Activated naive CD8-positive, alpha-beta T cell treated with anti-CD3 and anti-CD28 coated beads, Interleukin-2, amount 10 ng/mL, durations not matched to agents 7 days and 5 days (primary cell): ENCODE measurements at regions not wholly inside any gene's neighbourhood (a gene's known extent, or its start where the extent isn't known, plus 50 kb on each side); places are given as distances from the start of the nearest gene placed in this dataset.

Source experiments
- ATAC-seq: fragments of 150-1000 bp; cut with Tn5 transposase; one replicate; pipeline ENCODE4 v1.10.0; 2021; ENCODE audit warnings: low read depth, moderate library complexity
- POLR2A ChIA-PET: fragments of 350-600 bp; sonication (Branson Sonifier 250); formaldehyde crosslinking; loops from one replicate; lab custom pipeline; 2021; ENCODE audit warnings: antibody characterized with exemption; lab: Charles Lee
- DNase-seq: peaks from one replicate; pipeline ENCODE4 v3.0.0; 2021
- H3K27ac Mint-ChIP-seq: one replicate; pipeline ENCODE4 v1.8.0; 2022; ENCODE audit warnings: mild to moderate bottlenecking, mixed read lengths
- H3K27me3 Mint-ChIP-seq: one replicate; pipeline ENCODE4 v1.8.0; 2022; ENCODE audit warnings: mild to moderate bottlenecking, moderate library complexity, mixed read lengths
- H3K36me3 Mint-ChIP-seq: one replicate; pipeline ENCODE4 v1.8.0; 2021; ENCODE audit warnings: mild to moderate bottlenecking, mixed read lengths
- H3K4me1 Mint-ChIP-seq: one replicate; pipeline ENCODE4 v1.8.0; 2021; ENCODE audit warnings: mixed read lengths
- H3K4me3 Mint-ChIP-seq: one replicate; pipeline ENCODE4 v1.8.0; 2022; ENCODE audit warnings: mild to moderate bottlenecking, moderate library complexity, mixed read lengths
- H3K9me3 Mint-ChIP-seq: one replicate; pipeline ENCODE4 v1.8.0; 2021; ENCODE audit warnings: mixed read lengths

GRCh38 chr19:23527797-23528196, 132.5 kb upstream of the ZNF91 start:
- no peak for ATAC-seq
- Mint-ChIP-seq H3K27ac (no peak overlapping the region), H3K4me3 (no peak overlapping the region), H3K9me3 (peaks cover 27% of the 10 kb centered on the region), H3K4me1 (no peaks in the 10 kb centered on the region), H3K27me3 (no peaks in the 10 kb centered on the region), H3K36me3 (no peaks in the 10 kb centered on the region)
- POLR2A ChIA-PET = no interaction called here
- DNase-seq = no peak

GRCh38 chr19:23526302-23526701, 131.0 kb upstream of the ZNF91 start:
- no peaks in the 10 kb centered on the region for H3K36me3 Mint-ChIP-seq
- ATAC-seq (no peak), DNase-seq (no peak)
- no peaks in the 10 kb centered on the region for H3K27me3 Mint-ChIP-seq
- peaks cover 27% of the 10 kb centered on the region for H3K9me3 Mint-ChIP-seq
- POLR2A ChIA-PET = no interaction called here
- H3K27ac Mint-ChIP-seq = no peak overlapping the region
- no peak overlapping the region for H3K4me3 Mint-ChIP-seq
- no peaks in the 10 kb centered on the region for H3K4me1 Mint-ChIP-seq

GRCh38 chr19:23525276-23525852, 130.1 kb upstream of the ZNF91 start:
- H3K36me3 Mint-ChIP-seq = no peaks in the 10 kb centered on the region
- no peak for ATAC-seq
- no peaks in the 10 kb centered on the region for H3K27me3 Mint-ChIP-seq
- H3K9me3 Mint-ChIP-seq = peaks cover 34% of the 10 kb centered on the region
- POLR2A ChIA-PET = no interaction called here
- no peak overlapping the region for H3K4me3 Mint-ChIP-seq
- no peak for DNase-seq
- no peak overlapping the region for H3K27ac Mint-ChIP-seq
- H3K4me1 Mint-ChIP-seq = no peaks in the 10 kb centered on the region

GRCh38 chr19:23523863-23524262, 128.6 kb upstream of the ZNF91 start:
- ATAC-seq = no peak
- Mint-ChIP-seq H3K4me1 (no peaks in the 10 kb centered on the region), H3K36me3 (no peaks in the 10 kb centered on the region), H3K27ac (no peak overlapping the region), H3K4me3 (no peak overlapping the region), H3K9me3 (peaks cover 36% of the 10 kb centered on the region), H3K27me3 (no peaks in the 10 kb centered on the region)
- POLR2A ChIA-PET = no interaction called here
- DNase-seq = no peak

- no peaks in the 10 kb centered on the region for H3K4me1 Mint-ChIP-seq
- no peaks in the 10 kb centered on the region for H3K36me3 Mint-ChIP-seq
- H3K27ac Mint-ChIP-seq = no peak overlapping the region
- H3K9me3 Mint-ChIP-seq = peaks cover 31% of the 10 kb centered on the region
- POLR2A ChIA-PET = no interaction called here
- H3K27me3 Mint-ChIP-seq = no peaks in the 10 kb centered on the region
- ATAC-seq = no peak
- no peak for DNase-seq
- no peak overlapping the region for H3K4me3 Mint-ChIP-seq
Measured at GRCh38 chr19:23522431-23522830, 127.2 kb upstream of the ZNF91 start.

GRCh38 chr19:23521471-23521870, 126.2 kb upstream of the ZNF91 start:
- ATAC-seq (no peak), DNase-seq (no peak)
- Mint-ChIP-seq H3K27ac (no peak overlapping the region), H3K4me3 (no peak overlapping the region), H3K9me3 (peaks cover 24% of the 10 kb centered on the region), H3K27me3 (no peaks in the 10 kb centered on the region), H3K36me3 (no peaks in the 10 kb centered on the region), H3K4me1 (no peaks in the 10 kb centered on the region)
- POLR2A ChIA-PET = no interaction called here

GRCh38 chr19:23520441-23520840, 125.2 kb upstream of the ZNF91 start:
- H3K9me3 Mint-ChIP-seq = peaks cover 19% of the 10 kb centered on the region
- DNase-seq (no peak), ATAC-seq (no peak)
- POLR2A ChIA-PET = no interaction called here
- no peaks in the 10 kb centered on the region for H3K27me3 Mint-ChIP-seq
- H3K27ac Mint-ChIP-seq = no peak overlapping the region
- H3K36me3 Mint-ChIP-seq = no peaks in the 10 kb centered on the region
- no peak overlapping the region for H3K4me3 Mint-ChIP-seq
- no peaks in the 10 kb centered on the region for H3K4me1 Mint-ChIP-seq

GRCh38 chr19:23519031-23519430, 123.8 kb upstream of the ZNF91 start:
- H3K4me1 Mint-ChIP-seq = no peaks in the 10 kb centered on the region
- H3K36me3 Mint-ChIP-seq = no peaks in the 10 kb centered on the region
- no peak overlapping the region for H3K4me3 Mint-ChIP-seq
- POLR2A ChIA-PET = no interaction called here
- peaks cover 19% of the 10 kb centered on the region for H3K9me3 Mint-ChIP-seq
- ATAC-seq (no peak), DNase-seq (no peak)
- no peaks in the 10 kb centered on the region for H3K27me3 Mint-ChIP-seq
- no peak overlapping the region for H3K27ac Mint-ChIP-seq

GRCh38 chr19:23516266-23516665, 121.0 kb upstream of the ZNF91 start:
- no peaks in the 10 kb centered on the region for H3K4me1 Mint-ChIP-seq
- H3K9me3 Mint-ChIP-seq = peaks cover 22% of the 10 kb centered on the region
- POLR2A ChIA-PET = no interaction called here
- ATAC-seq (no peak), DNase-seq (no peak)
- no peak overlapping the region for H3K27ac Mint-ChIP-seq
- no peak overlapping the region for H3K4me3 Mint-ChIP-seq
- no peaks in the 10 kb centered on the region for H3K27me3 Mint-ChIP-seq
- no peaks in the 10 kb centered on the region for H3K36me3 Mint-ChIP-seq

GRCh38 chr19:23515551-23515950, 120.3 kb upstream of the ZNF91 start:
- POLR2A ChIA-PET = no interaction called here
- H3K27ac Mint-ChIP-seq = no peak overlapping the region
- ATAC-seq (no peak), DNase-seq (no peak)
- peaks cover 19% of the 10 kb centered on the region for H3K9me3 Mint-ChIP-seq
- H3K4me3 Mint-ChIP-seq = no peak overlapping the region
- H3K27me3 Mint-ChIP-seq = no peaks in the 10 kb centered on the region
- no peaks in the 10 kb centered on the region for H3K4me1 Mint-ChIP-seq
- H3K36me3 Mint-ChIP-seq = no peaks in the 10 kb centered on the region

GRCh38 chr19:23512151-23512925, 117.1 kb upstream of the ZNF91 start:
- Mint-ChIP-seq H3K27ac (no peak overlapping the region), H3K4me1 (no peaks in the 10 kb centered on the region), H3K9me3 (peaks cover 10% of the 10 kb centered on the region), H3K36me3 (no peaks in the 10 kb centered on the region), H3K27me3 (no peaks in the 10 kb centered on the region), H3K4me3 (no peak overlapping the region)
- ATAC-seq (no peak), DNase-seq (no peak)
- POLR2A ChIA-PET = no interaction called here

- Mint-ChIP-seq H3K4me1 (no peaks in the 10 kb centered on the region), H3K27ac (no peak overlapping the region), H3K27me3 (no peaks in the 10 kb centered on the region), H3K4me3 (no peak overlapping the region), H3K36me3 (no peaks in the 10 kb centered on the region), H3K9me3 (peaks cover 10% of the 10 kb centered on the region)
- POLR2A ChIA-PET = no interaction called here
- ATAC-seq = no peak
- no peak for DNase-seq
Measured at GRCh38 chr19:23509686-23510450, 114.6 kb upstream of the ZNF91 start.

- H3K4me1 Mint-ChIP-seq = no peaks in the 10 kb centered on the region
- H3K9me3 Mint-ChIP-seq = peaks cover 3% of the 10 kb centered on the region
- H3K27me3 Mint-ChIP-seq = no peaks in the 10 kb centered on the region
- no peak overlapping the region for H3K4me3 Mint-ChIP-seq
- no peak for DNase-seq
- POLR2A ChIA-PET = no interaction called here
- H3K36me3 Mint-ChIP-seq = no peaks in the 10 kb centered on the region
- ATAC-seq = no peak
- no peak overlapping the region for H3K27ac Mint-ChIP-seq
Measured at GRCh38 chr19:23507446-23507845, 112.2 kb upstream of the ZNF91 start.

- ATAC-seq = no peak
- Mint-ChIP-seq H3K4me3 (no peak overlapping the region), H3K4me1 (no peaks in the 10 kb centered on the region), H3K27ac (no peak overlapping the region), H3K9me3 (peaks cover under 1% of the 10 kb centered on the region), H3K27me3 (no peaks in the 10 kb centered on the region), H3K36me3 (no peaks in the 10 kb centered on the region)
- POLR2A ChIA-PET = no interaction called here
- DNase-seq = no peak
Measured at GRCh38 chr19:23505738-23506137, 110.5 kb upstream of the ZNF91 start.
